OCI-LY1 (cell line): ENCODE measurements at regions not wholly inside any gene's neighbourhood (a gene's known extent, or its start where the extent isn't known, plus 50 kb on each side); places are given as distances from the start of the nearest gene placed in this dataset.
"Not testable (repeated sequence)": the region's sequence is repeated elsewhere in the genome, so short reads cannot be mapped to it uniquely, and the experiment has no call there.

Source experiments
- H2AFZ ChIP-seq: fragments of 200-600 bp; sonication (generic), shearing (Covaris generic); 2 replicates; pipeline ENCODE4 v1.6.0; 2014; ENCODE audit warnings: antibody characterized with exemption, mild to moderate bottlenecking, low read length
- H3F3A ChIP-seq: fragments of 200-600 bp; sonication (generic), shearing (Covaris generic); 2 replicates; pipeline ENCODE4 v1.6.0; 2014; ENCODE audit warnings: mild to moderate bottlenecking, antibody characterized with exemption, low read length, moderate library complexity; ENCODE audit not compliant: insufficient read depth
- H3K27ac ChIP-seq: fragments of 200-600 bp; sonication (generic); 2 replicates; pipeline ENCODE4 v1.5.1; 2014; ENCODE audit warnings: low read length, mixed run types, mild to moderate bottlenecking, low read depth; ENCODE audit not compliant: poor library complexity, severe bottlenecking
- H3K27me3 ChIP-seq: fragments of 200-600 bp; sonication (generic); 2 replicates; pipeline ENCODE4 v1.6.0; 2014; ENCODE audit warnings: antibody characterized with exemption, mild to moderate bottlenecking, low read length, moderate library complexity; ENCODE audit not compliant: insufficient read depth
- H3K36me3 ChIP-seq: fragments of 200-600 bp; sonication (generic); 2 replicates; pipeline ENCODE4 v1.6.1; 2014; ENCODE audit warnings: mild to moderate bottlenecking, antibody characterized with exemption, low read length, moderate library complexity, mixed read lengths; ENCODE audit not compliant: insufficient read depth
- H3K4me1 ChIP-seq: fragments of 200-600 bp; sonication (generic); 2 replicates; pipeline ENCODE4 v1.5.1; 2014; ENCODE audit warnings: mild to moderate bottlenecking, low read length, moderate library complexity; ENCODE audit not compliant: insufficient read depth, severe bottlenecking
- H3K4me2 ChIP-seq: fragments of 200-600 bp; sonication (generic), shearing (Covaris generic); 2 replicates; pipeline ENCODE4 v1.6.1; 2014; ENCODE audit warnings: low read length
- H3K4me3 ChIP-seq: fragments of 200-600 bp; sonication (generic); 2 replicates; pipeline ENCODE4 v1.5.1; 2014; ENCODE audit warnings: low read length, low read depth, mild to moderate bottlenecking, mixed read lengths; ENCODE audit not compliant: poor library complexity, severe bottlenecking
- H3K79me2 ChIP-seq: fragments of 200-600 bp; shearing (Covaris generic); 2 replicates; pipeline ENCODE4 v1.6.1; 2016; ENCODE audit warnings: mixed run types, low read length, mixed read lengths; ENCODE audit not compliant: insufficient read depth
- H3K9ac ChIP-seq: fragments of 200-600 bp; sonication (generic), shearing (Covaris generic); 2 replicates; pipeline ENCODE4 v1.6.1; 2014; ENCODE audit warnings: mild to moderate bottlenecking, low read length, mixed read lengths
- H3K9me2 ChIP-seq: fragments of 200-600 bp; sonication (generic), shearing (Covaris generic); 2 replicates; pipeline ENCODE4 v1.6.1; 2014; ENCODE audit warnings: low read depth, mild to moderate bottlenecking, low read length, mixed read lengths
- H3K9me3 ChIP-seq: fragments of 200-600 bp; shearing (Covaris generic); 2 replicates; pipeline ENCODE4 v1.6.1; 2014; ENCODE audit warnings: low read length, mixed read lengths
- H4K20me1 ChIP-seq: fragments of 200-600 bp; sonication (generic), shearing (Covaris generic); 2 replicates; pipeline ENCODE4 v1.6.0; 2016; ENCODE audit warnings: mild to moderate bottlenecking, low read length; ENCODE audit not compliant: insufficient read depth
- CTCF ChIP-seq: fragments of 200-600 bp; sonication (generic), shearing (Covaris generic); IDR thresholded peaks from 2 replicates; pipeline ENCODE4 v1.5.1; 2017; ENCODE audit warnings: mild to moderate bottlenecking, antibody characterized with exemption, low read length, moderate library complexity, mixed read lengths
- EZH2 ChIP-seq: fragments of 200-600 bp; sonication (generic), shearing (Covaris generic); IDR thresholded peaks from 2 replicates; pipeline ENCODE4 v1.8.0; 2017; ENCODE audit warnings: borderline replicate concordance, mixed run types, mild to moderate bottlenecking, antibody characterized with exemption, low read length, moderate library complexity, mixed read lengths

DNA sequence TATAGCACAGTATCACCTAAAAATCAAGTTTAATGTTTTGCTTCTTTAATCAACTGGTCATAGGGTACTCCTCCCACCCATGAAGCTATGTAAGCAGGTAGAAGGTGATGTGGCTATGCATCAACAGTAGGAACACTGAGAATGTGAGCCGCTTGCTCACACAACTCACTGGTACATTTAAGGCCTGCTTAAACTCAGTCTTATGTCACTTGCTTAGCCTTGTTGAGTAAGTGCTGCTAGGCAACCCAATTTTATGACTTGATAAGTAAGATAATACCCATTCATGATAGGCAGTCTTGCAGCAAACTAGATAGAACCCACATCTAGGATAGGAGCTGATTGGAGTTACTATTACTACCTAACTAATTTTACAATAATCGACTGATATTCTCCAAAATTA lies 70.0 kb upstream of the BMP4 start:
- no peak overlapping the region for H3K4me3 ChIP-seq
- TF ChIP-seq EZH2, result no peak
- no peak for TF ChIP-seq CTCF

GRCh38 chr14:54030996-54031395 lies 74.4 kb upstream of the BMP4 start:
- H3K27ac ChIP-seq, H3K4me3 ChIP-seq, H3K4me1 ChIP-seq, H3K9me2 ChIP-seq, H3K9me3 ChIP-seq, H3K27me3 ChIP-seq, H3K9ac ChIP-seq, H3K4me2 ChIP-seq, H2AFZ ChIP-seq, H4K20me1 ChIP-seq, H3K79me2 ChIP-seq, H3K36me3 ChIP-seq, H3F3A ChIP-seq: not testable (repeated sequence)

More for the DNA sequence above, 70.0 kb upstream of the BMP4 start:
- Histone ChIP-seq H3F3A (no peaks in the 10 kb centered on the region), H3K9ac (no peak overlapping the region), H4K20me1 (no peaks in the 10 kb centered on the region), H3K9me2 (no peaks in the 10 kb centered on the region), H3K27ac (no peak overlapping the region), H3K36me3 (no peaks in the 10 kb centered on the region), H3K27me3 (no peaks in the 10 kb centered on the region), H3K79me2 (no peaks in the 10 kb centered on the region), H2AFZ (no peak overlapping the region), H3K4me1 (no peaks in the 10 kb centered on the region), H3K9me3 (no peaks in the 10 kb centered on the region), H3K4me2 (no peak overlapping the region)

GRCh38 chr14:54033285-54033684 lies 76.7 kb upstream of the BMP4 start:
- not testable (repeated sequence) for H3K4me3 ChIP-seq, H3K4me1 ChIP-seq, H3F3A ChIP-seq, H3K9me3 ChIP-seq, H4K20me1 ChIP-seq, H3K27ac ChIP-seq, H3K79me2 ChIP-seq, H3K9ac ChIP-seq, H3K36me3 ChIP-seq, H2AFZ ChIP-seq, H3K9me2 ChIP-seq, H3K27me3 ChIP-seq, H3K4me2 ChIP-seq

DNA sequence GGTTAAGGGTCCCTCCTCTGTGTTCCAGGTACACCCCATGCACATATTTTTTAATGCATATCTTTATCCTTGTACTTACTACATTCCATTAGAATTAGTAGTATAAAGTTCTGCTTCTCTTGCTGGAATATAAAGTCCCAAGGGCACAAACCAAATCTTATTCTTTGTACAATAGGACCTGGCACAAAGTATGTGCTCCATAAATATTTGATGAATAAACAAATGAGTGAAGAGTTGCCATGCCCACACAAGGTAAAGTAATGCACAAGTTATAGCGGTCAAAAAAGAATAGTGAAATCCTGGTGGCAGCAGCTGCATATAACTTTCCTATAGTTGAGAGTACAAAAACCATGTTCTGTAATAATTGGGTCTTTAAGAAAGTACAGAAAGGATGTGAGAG lies 82.1 kb upstream of the BMP4 start:
- TF ChIP-seq CTCF (no peak), EZH2 (no peak)
- H4K20me1 ChIP-seq, result no peaks in the 10 kb centered on the region
- H3K4me2 ChIP-seq, result no peak overlapping the region
- H3K4me1 ChIP-seq, result no peaks in the 10 kb centered on the region
- H3K36me3 ChIP-seq, result no peaks in the 10 kb centered on the region
- H3K79me2 ChIP-seq, result no peaks in the 10 kb centered on the region
- no peak overlapping the region for H3K27ac ChIP-seq
- no peak overlapping the region for H3K4me3 ChIP-seq
- H3K9me3 ChIP-seq, result no peaks in the 10 kb centered on the region
- no peak overlapping the region for H3K9ac ChIP-seq
- H3K9me2 ChIP-seq, result no peaks in the 10 kb centered on the region
- H3F3A ChIP-seq, result no peaks in the 10 kb centered on the region
- no peak overlapping the region for H2AFZ ChIP-seq
- H3K27me3 ChIP-seq, result no peaks in the 10 kb centered on the region
